ENCODE measurements at regions not wholly inside any gene's neighbourhood (a gene's known extent, or its start where the extent isn't known, plus 50 kb on each side); places are given as distances from the start of the nearest gene placed in this dataset.

DNA sequence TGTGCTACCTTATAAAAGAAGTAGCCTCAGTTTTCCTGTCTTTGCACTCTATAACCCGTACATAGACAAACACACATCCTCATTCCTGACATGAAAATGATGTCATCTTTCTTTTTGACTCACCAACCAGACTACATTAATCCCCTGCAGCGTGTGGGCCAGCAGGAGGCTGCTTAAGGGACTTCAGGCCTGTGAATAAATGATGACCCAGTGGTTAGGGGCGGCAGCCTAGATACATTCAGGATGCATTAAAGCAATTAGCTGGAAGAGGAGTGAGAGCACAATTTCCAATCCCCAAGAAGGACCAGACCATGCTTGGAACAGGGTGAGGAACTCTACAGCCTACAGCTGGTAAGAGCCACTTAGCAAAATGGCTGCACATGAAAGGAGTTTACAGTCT is 57.3 kb upstream of the KLF7 start:
- DNase-seq (ENCODE audit: extremely low read depth, insufficient read length), result no peak
- Histone ChIP-seq H3K27me3 (replicated peaks; ENCODE audit: control insufficient read depth, insufficient read depth, low read length) (no peaks in the 10 kb centered on the region), H3K4me3 (replicated peaks; ENCODE audit: low read depth, low read length) (no peak overlapping the region), H3K36me3 (ENCODE audit: control insufficient read depth, insufficient read depth, low read length) (no peaks in the 10 kb centered on the region)
- TF ChIP-seq, protein P1, sequence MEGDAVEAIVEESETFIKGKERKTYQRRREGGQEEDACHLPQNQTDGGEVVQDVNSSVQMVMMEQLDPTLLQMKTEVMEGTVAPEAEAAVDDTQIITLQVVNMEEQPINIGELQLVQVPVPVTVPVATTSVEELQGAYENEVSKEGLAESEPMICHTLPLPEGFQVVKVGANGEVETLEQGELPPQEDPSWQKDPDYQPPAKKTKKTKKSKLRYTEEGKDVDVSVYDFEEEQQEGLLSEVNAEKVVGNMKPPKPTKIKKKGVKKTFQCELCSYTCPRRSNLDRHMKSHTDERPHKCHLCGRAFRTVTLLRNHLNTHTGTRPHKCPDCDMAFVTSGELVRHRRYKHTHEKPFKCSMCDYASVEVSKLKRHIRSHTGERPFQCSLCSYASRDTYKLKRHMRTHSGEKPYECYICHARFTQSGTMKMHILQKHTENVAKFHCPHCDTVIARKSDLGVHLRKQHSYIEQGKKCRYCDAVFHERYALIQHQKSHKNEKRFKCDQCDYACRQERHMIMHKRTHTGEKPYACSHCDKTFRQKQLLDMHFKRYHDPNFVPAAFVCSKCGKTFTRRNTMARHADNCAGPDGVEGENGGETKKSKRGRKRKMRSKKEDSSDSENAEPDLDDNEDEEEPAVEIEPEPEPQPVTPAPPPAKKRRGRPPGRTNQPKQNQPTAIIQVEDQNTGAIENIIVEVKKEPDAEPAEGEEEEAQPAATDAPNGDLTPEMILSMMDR (IDR thresholded peaks at IDR 0.05; ENCODE audit: insufficient read depth, low read length, poor library complexity, severe bottlenecking), result no peak

DNA sequence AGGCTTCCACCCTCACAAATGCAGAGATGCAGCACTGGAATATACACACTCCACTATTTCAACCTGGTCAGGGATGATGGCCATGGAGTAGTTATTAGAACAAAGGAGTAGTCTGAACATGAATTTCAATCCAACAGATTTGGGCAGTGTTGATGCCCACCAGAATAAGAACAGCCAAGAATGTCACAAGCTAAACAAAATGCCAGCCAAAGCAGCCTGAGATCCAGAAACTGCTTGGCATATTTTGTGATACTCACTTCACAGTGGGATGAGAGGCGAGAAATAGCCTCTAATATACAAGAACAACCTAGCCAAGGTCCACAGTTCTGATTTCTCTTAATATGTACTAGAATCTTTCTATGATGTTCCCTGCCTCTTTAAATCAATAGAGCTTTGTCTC is 58.6 kb upstream of the KLF7 start:
- DNase-seq (ENCODE audit: extremely low read depth, insufficient read length), result no peak
- no peak overlapping the region for H3K4me3 ChIP-seq (replicated peaks; ENCODE audit: low read depth, low read length)
- H3K27me3 ChIP-seq (replicated peaks; ENCODE audit: control insufficient read depth, insufficient read depth, low read length), result no peaks in the 10 kb centered on the region
- TF ChIP-seq, protein P1 (IDR thresholded peaks at IDR 0.05; ENCODE audit: insufficient read depth, low read length, poor library complexity, severe bottlenecking), result no peak
- H3K36me3 ChIP-seq (ENCODE audit: control insufficient read depth, insufficient read depth, low read length), result no peaks in the 10 kb centered on the region

DNA sequence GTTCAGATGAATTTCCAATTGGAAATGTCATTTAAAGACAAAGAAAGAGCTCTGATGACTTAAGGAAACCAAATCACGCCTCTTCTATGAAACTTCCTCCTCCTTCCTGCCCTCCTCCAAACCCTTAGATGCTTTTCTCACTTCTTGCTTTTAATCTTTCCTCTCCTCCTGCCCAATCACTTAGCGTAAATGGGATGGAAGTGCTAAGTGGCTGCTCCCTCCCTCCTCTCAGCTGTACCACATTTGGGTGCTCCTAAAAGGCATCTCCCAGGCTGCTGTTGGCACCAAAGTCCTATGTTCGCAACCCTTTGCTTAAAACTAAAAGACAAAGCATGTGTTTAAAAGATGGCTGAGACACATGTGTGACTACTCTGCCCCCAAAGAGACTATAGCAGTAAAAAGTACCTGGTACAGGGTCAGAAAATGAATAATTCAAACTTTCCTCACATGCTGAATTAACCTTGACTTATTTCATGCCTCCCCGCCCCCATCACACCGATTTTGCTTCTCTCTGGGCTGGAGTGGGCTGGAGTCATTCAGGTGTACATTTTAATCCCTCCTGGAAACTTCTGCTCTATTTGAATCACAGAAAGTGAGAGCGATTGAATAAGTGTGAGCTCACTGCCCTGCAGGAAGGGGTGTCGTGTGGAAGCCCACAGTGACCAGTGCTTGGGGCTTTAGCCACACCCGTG is 59.2 kb upstream of the KLF7 start:
- no peak overlapping the region for H3K4me3 ChIP-seq (replicated peaks; ENCODE audit: low read depth, low read length)
- DNase-seq (ENCODE audit: extremely low read depth, insufficient read length), result no peak
- no peaks in the 10 kb centered on the region for H3K36me3 ChIP-seq (ENCODE audit: control insufficient read depth, insufficient read depth, low read length)
- TF ChIP-seq, protein P1 (IDR thresholded peaks at IDR 0.05; ENCODE audit: insufficient read depth, low read length, poor library complexity, severe bottlenecking), result no peak
- no peaks in the 10 kb centered on the region for H3K27me3 ChIP-seq (replicated peaks; ENCODE audit: control insufficient read depth, insufficient read depth, low read length)

DNA sequence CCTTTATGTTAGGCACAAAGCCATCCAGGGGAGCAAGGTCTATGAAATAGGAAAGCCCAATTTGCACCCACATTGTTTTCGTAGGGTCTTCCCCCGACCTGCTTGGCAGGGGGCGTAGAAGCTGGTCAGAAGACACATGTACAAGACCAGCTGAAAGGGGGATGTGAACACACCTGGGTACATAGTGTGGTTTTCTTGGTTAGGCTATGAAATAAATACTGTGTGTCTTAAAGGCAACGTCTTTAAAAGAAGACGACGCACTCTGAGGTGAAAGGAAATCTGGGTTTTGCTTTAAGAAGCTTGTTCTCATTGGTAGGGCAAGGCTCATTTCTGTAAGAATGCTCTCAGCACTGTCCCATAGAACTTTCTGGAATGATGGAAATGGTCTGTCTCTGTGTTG is 60.0 kb upstream of the KLF7 start:
- Histone ChIP-seq H3K27me3 (replicated peaks; ENCODE audit: control insufficient read depth, insufficient read depth, low read length) (no peaks in the 10 kb centered on the region), H3K36me3 (ENCODE audit: control insufficient read depth, insufficient read depth, low read length) (no peaks in the 10 kb centered on the region), H3K4me3 (replicated peaks; ENCODE audit: low read depth, low read length) (no peak overlapping the region)
- no peak for DNase-seq (ENCODE audit: extremely low read depth, insufficient read length)
- TF ChIP-seq, protein P1 (IDR thresholded peaks at IDR 0.05; ENCODE audit: insufficient read depth, low read length, poor library complexity, severe bottlenecking), result no peak

DNA sequence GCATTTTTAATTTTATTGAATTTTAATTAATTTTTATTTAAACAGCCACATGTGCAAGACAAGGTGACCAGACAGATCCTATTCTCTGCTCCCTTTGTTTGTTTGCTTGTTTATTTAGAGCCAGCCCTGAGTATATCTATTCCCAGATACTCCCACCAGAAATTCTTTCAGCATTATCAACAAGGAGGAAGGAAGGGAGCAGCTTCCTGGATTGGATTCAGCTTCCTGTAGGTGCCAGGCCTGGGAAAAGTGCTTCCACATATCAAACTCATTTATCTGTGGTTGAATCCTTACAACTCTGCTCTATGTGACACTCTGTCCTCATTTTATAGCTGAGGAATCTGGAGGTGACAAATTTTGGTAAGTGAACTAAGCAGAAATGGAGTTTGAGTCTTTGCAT is 60.5 kb upstream of the KLF7 start:
- H3K4me3 ChIP-seq (replicated peaks; ENCODE audit: low read depth, low read length), result no peak overlapping the region
- H3K36me3 ChIP-seq (ENCODE audit: control insufficient read depth, insufficient read depth, low read length), result no peaks in the 10 kb centered on the region
- TF ChIP-seq, protein P1 (IDR thresholded peaks at IDR 0.05; ENCODE audit: insufficient read depth, low read length, poor library complexity, severe bottlenecking), result no peak
- no peak for DNase-seq (ENCODE audit: extremely low read depth, insufficient read length)
- no peaks in the 10 kb centered on the region for H3K27me3 ChIP-seq (replicated peaks; ENCODE audit: control insufficient read depth, insufficient read depth, low read length)

DNA sequence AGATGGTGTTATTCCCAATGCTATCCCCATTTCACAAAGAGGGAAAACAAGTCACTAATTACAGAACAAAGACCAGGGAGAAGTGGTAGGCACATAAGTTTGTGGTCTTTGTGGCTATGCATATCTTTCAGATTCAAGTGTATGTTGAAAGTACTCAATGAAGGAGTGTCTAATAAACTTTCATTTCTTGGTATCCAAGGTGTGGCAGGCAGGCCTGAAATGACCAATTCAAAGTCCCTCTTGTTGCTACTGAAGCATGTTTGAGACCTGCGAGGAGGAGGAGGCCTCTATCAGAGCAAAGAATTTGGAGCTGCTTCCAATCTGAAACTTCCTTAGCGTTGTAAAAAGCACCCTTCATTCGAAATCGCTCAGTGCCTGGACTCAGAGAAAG is 60.9 kb upstream of the KLF7 start:
- Histone ChIP-seq H3K4me3 (replicated peaks; ENCODE audit: low read depth, low read length) (no peak overlapping the region), H3K27me3 (replicated peaks; ENCODE audit: control insufficient read depth, insufficient read depth, low read length) (no peaks in the 10 kb centered on the region), H3K36me3 (ENCODE audit: control insufficient read depth, insufficient read depth, low read length) (no peaks in the 10 kb centered on the region)
- TF ChIP-seq, protein P1 (IDR thresholded peaks at IDR 0.05; ENCODE audit: insufficient read depth, low read length, poor library complexity, severe bottlenecking), result no peak
- DNase-seq (ENCODE audit: extremely low read depth, insufficient read length), result no peak
